ENCODE measurements at regions not wholly inside any gene's neighbourhood (a gene's known extent, or its start where the extent isn't known, plus 50 kb on each side); places are given as distances from the start of the nearest gene placed in this dataset.

GRCh38 chr3:177470197-177470941 is 273.1 kb upstream of the TBL1XR1 start:
- no peak for DNase-seq (ENCODE audit: extremely low read depth, low read depth)
- H3K4me3 ChIP-seq (replicated peaks; ENCODE audit: low read depth, low read length): no peak overlapping the region
- no peak for TF ChIP-seq CTCF (IDR thresholded peaks at IDR 0.05; ENCODE audit: low read depth, low read length, missing control alignments)

- no peak for DNase-seq (ENCODE audit: extremely low read depth, low read depth)
- TF ChIP-seq CTCF (IDR thresholded peaks at IDR 0.05; ENCODE audit: low read depth, low read length, missing control alignments): no peak
- H3K4me3 ChIP-seq (replicated peaks; ENCODE audit: low read depth, low read length): no peak overlapping the region
Measured at GRCh38 chr3:177471733-177472480, 274.6 kb upstream of the TBL1XR1 start.

GRCh38 chr3:177473184-177473583 is 275.9 kb upstream of the TBL1XR1 start:
- H3K4me3 ChIP-seq (replicated peaks; ENCODE audit: low read depth, low read length): no peak overlapping the region
- TF ChIP-seq CTCF (IDR thresholded peaks at IDR 0.05; ENCODE audit: low read depth, low read length, missing control alignments): no peak
- no peak for DNase-seq (ENCODE audit: extremely low read depth, low read depth)

- no peak for DNase-seq (ENCODE audit: extremely low read depth, low read depth)
- no peak overlapping the region for H3K4me3 ChIP-seq (replicated peaks; ENCODE audit: low read depth, low read length)
- no peak for TF ChIP-seq CTCF (IDR thresholded peaks at IDR 0.05; ENCODE audit: low read depth, low read length, missing control alignments)
Measured at GRCh38 chr3:177473903-177474302, 276.6 kb upstream of the TBL1XR1 start.

GRCh38 chr3:177474652-177475355 is 277.5 kb upstream of the TBL1XR1 start:
- no peak overlapping the region for H3K4me3 ChIP-seq (replicated peaks; ENCODE audit: low read depth, low read length)
- DNase-seq (ENCODE audit: extremely low read depth, low read depth): no peak
- no peak for TF ChIP-seq CTCF (IDR thresholded peaks at IDR 0.05; ENCODE audit: low read depth, low read length, missing control alignments)

GRCh38 chr3:177475356-177475665 is 278.0 kb upstream of the TBL1XR1 start:
- DNase-seq (ENCODE audit: extremely low read depth, low read depth): no peak
- TF ChIP-seq CTCF (IDR thresholded peaks at IDR 0.05; ENCODE audit: low read depth, low read length, missing control alignments): no peak
- no peak overlapping the region for H3K4me3 ChIP-seq (replicated peaks; ENCODE audit: low read depth, low read length)

Measured in HFF-Myc (cell line).